ENCODE measurements at regions not wholly inside any gene's neighbourhood (a gene's known extent, or its start where the extent isn't known, plus 50 kb on each side); places are given as distances from the start of the nearest gene placed in this dataset.

GRCh38 chr20:62527781-62528180 lies 52.0 kb upstream of the GATA5 start:
- Mint-ChIP-seq H3K27me3 (no peaks in the 10 kb centered on the region), H3K27ac (no peak overlapping the region), H3K4me3 (no peak overlapping the region), H3K36me3 (ENCODE audit: low read depth) (no peaks in the 10 kb centered on the region), H3K4me1 (ENCODE audit: low read depth) (peaks cover 18% of the 10 kb centered on the region), H3K9me3 (no peaks in the 10 kb centered on the region)
- ATAC-seq, result no peak
- CTCF ChIA-PET, result no interaction called here
- POLR2A ChIA-PET, result interaction anchor here (0.6 kb wide), 1 partner anchor 370 kb away, joined by 3 read pairs; no protein-coding TSS in a partner anchor
- intact Hi-C loops (cut with micrococcal nuclease), result no loop called here
- TF ChIP-seq CTCF (IDR thresholded peaks at IDR 0.05), result no peak
- no peak for DNase-seq

- Mint-ChIP-seq H3K27ac (no peak overlapping the region), H3K9me3 (no peaks in the 10 kb centered on the region), H3K4me3 (no peak overlapping the region), H3K27me3 (no peaks in the 10 kb centered on the region), H3K4me1 (ENCODE audit: low read depth) (peaks cover 4% of the 10 kb centered on the region), H3K36me3 (ENCODE audit: low read depth) (no peaks in the 10 kb centered on the region)
- intact Hi-C loops (cut with micrococcal nuclease), result no loop called here
- CTCF ChIA-PET, result interaction anchor here (1.7 kb wide), 1 partner anchor 10 kb away, joined by 3 read pairs; no protein-coding TSS in a partner anchor
- DNase-seq (no peak), ATAC-seq (no peak)
- TF ChIP-seq CTCF (IDR thresholded peaks at IDR 0.05), result no peak
- POLR2A ChIA-PET, result interaction anchor here (0.8 to 1.1 kb wide), 2 partner anchors 8 to 22 kb away, joined by 3 read pairs; no protein-coding TSS in a partner anchor
Measured at GRCh38 chr20:62528983-62529891, 53.4 kb upstream of the GATA5 start.

GRCh38 chr20:62529896-62530642 lies 54.3 kb upstream of the GATA5 start:
- ATAC-seq (no peak), DNase-seq (no peak)
- H3K4me1 Mint-ChIP-seq (ENCODE audit: low read depth), result no peaks in the 10 kb centered on the region
- H3K27me3 Mint-ChIP-seq, result no peaks in the 10 kb centered on the region
- CTCF ChIA-PET, result interaction anchor here (1.7 kb wide), 1 partner anchor 10 kb away, joined by 3 read pairs; no protein-coding TSS in a partner anchor
- no peak overlapping the region for H3K4me3 Mint-ChIP-seq
- TF ChIP-seq CTCF (IDR thresholded peaks at IDR 0.05), result no peak
- H3K36me3 Mint-ChIP-seq (ENCODE audit: low read depth), result no peaks in the 10 kb centered on the region
- intact Hi-C loops (cut with micrococcal nuclease), result no loop called here
- H3K27ac Mint-ChIP-seq, result no peak overlapping the region
- no peaks in the 10 kb centered on the region for H3K9me3 Mint-ChIP-seq
- POLR2A ChIA-PET, result interaction anchor here (0.8 to 1.1 kb wide), 2 partner anchors 9 to 22 kb away, joined by 3 read pairs; no protein-coding TSS in a partner anchor

GRCh38 chr20:62530643-62531032 lies 54.8 kb upstream of the GATA5 start:
- Mint-ChIP-seq H3K9me3 (no peaks in the 10 kb centered on the region), H3K36me3 (ENCODE audit: low read depth) (no peaks in the 10 kb centered on the region), H3K27me3 (no peaks in the 10 kb centered on the region), H3K4me1 (ENCODE audit: low read depth) (no peaks in the 10 kb centered on the region), H3K4me3 (no peak overlapping the region), H3K27ac (no peak overlapping the region)
- no peak for TF ChIP-seq CTCF (IDR thresholded peaks at IDR 0.05)
- ChIA-PET POLR2A (no interaction called here), CTCF (interaction anchor here (1.7 kb wide), 1 partner anchor 9 kb away, joined by 3 read pairs; no protein-coding TSS in a partner anchor)
- DNase-seq (peak; percentile 20), ATAC-seq (no peak)
- intact Hi-C loops (cut with micrococcal nuclease), result no loop called here

Measured in activated CD8-positive, alpha-beta T cell treated with anti-CD3 and anti-CD28 coated beads for 36 hours (primary cell).